HCT116 (cell line): ENCODE measurements at regions not wholly inside any gene's neighbourhood (a gene's known extent, or its start where the extent isn't known, plus 50 kb on each side); places are given as distances from the start of the nearest gene placed in this dataset.

ENCODE experiments used
- ATAC-seq: fragments of 200-7000 bp; cut with Tn5 transposase; 2 replicates; pipeline ENCODE4 v1.9.1; 2020; ENCODE audit warnings: mild to moderate bottlenecking, moderate library complexity
- BruUV-seq: library from RNA; stranded (reverse); fragments of 400-500 nt; replicated peaks from 2 replicates; lab custom pipeline; 2021; lab: Mats Ljungman, UMichigan
- CTCF ChIA-PET: fragments of 300-600 bp; sonication (Branson Sonifier 250); formaldehyde crosslinking; loops from one replicate; lab custom pipeline; 2021; ENCODE audit warnings: antibody characterized with exemption; lab: Charles Lee
- POLR2A ChIA-PET: fragments of 300-600, 350-600 bp; sonication (Branson Sonifier 250); formaldehyde crosslinking; loops from one replicate; lab custom pipeline; 2021; ENCODE audit warnings: antibody characterized with exemption; lab: Charles Lee
- RAD21 ChIA-PET, 2 experiments: fragments of 300-600 bp; sonication (Branson Sonifier 250); formaldehyde crosslinking; loops; one replicate each; lab custom pipeline; 2023; ENCODE audit warnings: low total read pairs in 2 of 2; ENCODE audit not compliant: uncharacterized antibody in 2 of 2, unreplicated experiment in 2 of 2, low non-redundant PET in 1 of 2; lab: Charles Lee
- DNase-seq: peaks from one replicate; pipeline ENCODE4 v3.0.0-alpha.2; 2010; ENCODE audit warnings: low read depth, low spot score
- H2AFZ ChIP-seq: fragments of 200-600 bp; shearing (Covaris generic), sonication (generic); 2 replicates; pipeline ENCODE4 v1.6.1; 2017; ENCODE audit warnings: low read depth, mixed run types, mixed read lengths, antibody characterized with exemption, low read length; ENCODE audit not compliant: poor library complexity, severe bottlenecking
- H3K27ac ChIP-seq: 2 replicates; pipeline ENCODE4 v1.5.1; 2012; ENCODE audit warnings: low read depth, low read length
- H3K27me3 ChIP-seq: fragments of 200-600 bp; sonication (generic); 2 replicates; pipeline ENCODE4 v1.6.1; 2016; ENCODE audit warnings: mixed run types, low read length, mixed read lengths; ENCODE audit not compliant: insufficient read depth
- H3K36me3 ChIP-seq, 2 experiments: fragments of 200-500 bp in 1 of 2; fragments of 200-600 bp in 1 of 2; sonication (Bioruptor generic) in 1 of 2; sonication (generic) in 1 of 2; 2 replicates each; pipeline versions ENCODE4 v1.5.1 to v1.6.1; 2014 to 2016; ENCODE audit warnings: low read length in 2 of 2, inconsistent platforms in 1 of 2, mixed read lengths in 1 of 2, mixed run types in 1 of 2; ENCODE audit not compliant: insufficient read depth in 2 of 2, control insufficient read depth in 1 of 2
- H3K4me1 ChIP-seq, 2 experiments: fragments of 200-600 bp in 1 of 2; sonication (generic) in 1 of 2; 2 replicates each; pipeline versions ENCODE4 v1.5.1 to v1.6.1; 2012 to 2017; ENCODE audit warnings: low read length in 2 of 2, inconsistent platforms in 1 of 2, mild to moderate bottlenecking in 1 of 2, mixed read lengths in 1 of 2, mixed run types in 1 of 2, moderate library complexity in 1 of 2; ENCODE audit not compliant: insufficient read depth in 2 of 2, control insufficient read depth in 1 of 2
- H3K4me2 ChIP-seq: fragments of 200-600 bp; sonication (generic); 2 replicates; pipeline ENCODE4 v1.6.1; 2017; ENCODE audit warnings: mixed run types, low read length, mixed read lengths
- H3K4me3 ChIP-seq, 2 experiments: fragments of 200-600 bp in 1 of 2; sonication (generic) in 1 of 2; replicated peaks in 1 of 2; 2 replicates each; pipeline ENCODE4 v1.5.1; 2011 to 2016; ENCODE audit warnings: low read length in 2 of 2, control low read depth in 1 of 2, low read depth in 1 of 2, mild to moderate bottlenecking in 1 of 2, mixed read lengths in 1 of 2, mixed run types in 1 of 2
- H3K79me2 ChIP-seq: fragments of 200-600 bp; sonication (generic); 2 replicates; pipeline ENCODE4 v1.6.1; 2017; ENCODE audit warnings: mild to moderate bottlenecking, mixed run types, low read length, moderate library complexity, mixed read lengths; ENCODE audit not compliant: insufficient read depth
- H3K9ac ChIP-seq: fragments of 200-600 bp; sonication (generic); 2 replicates; pipeline ENCODE4 v1.6.1; 2016; ENCODE audit warnings: low read length, mixed read lengths
- H3K9me2 ChIP-seq: fragments of 200-600 bp; sonication (generic), shearing (Covaris generic); 2 replicates; pipeline ENCODE4 v1.6.1; 2017; ENCODE audit warnings: mixed run types, mild to moderate bottlenecking, moderate library complexity; ENCODE audit not compliant: insufficient read depth
- H3K9me3 ChIP-seq, 2 experiments: fragments of 200-500 bp in 1 of 2; fragments of 200-600 bp in 1 of 2; sonication (Bioruptor generic) in 1 of 2; sonication (generic) in 1 of 2; 2 replicates each; pipeline ENCODE4 v1.6.1; 2014 to 2017; ENCODE audit warnings: low read length in 2 of 2, mixed read lengths in 2 of 2, inconsistent platforms in 1 of 2, low read depth in 1 of 2, mild to moderate bottlenecking in 1 of 2, mixed run types in 1 of 2, moderate library complexity in 1 of 2; ENCODE audit not compliant: control insufficient read depth in 1 of 2, insufficient read depth in 1 of 2
- H4K20me1 ChIP-seq: fragments of 200-600 bp; sonication (generic), shearing (Covaris generic); 2 replicates; pipeline ENCODE4 v1.6.1; 2017; ENCODE audit warnings: mixed run types, mild to moderate bottlenecking, moderate library complexity; ENCODE audit not compliant: insufficient read depth
- CTCF ChIP-seq, 3 experiments: fragments of 200-600 bp in 1 of 3; sonication (generic) in 1 of 3; IDR thresholded peaks in 2 of 3; conservative IDR thresholded peaks in 1 of 3; 2 replicates each; pipeline ENCODE4 v1.5.1; 2012 to 2017; ENCODE audit warnings: low read depth in 2 of 3, low read length in 2 of 3, antibody characterized with exemption in 1 of 3, borderline replicate concordance in 1 of 3, control low read depth in 1 of 3, mild to moderate bottlenecking in 1 of 3, mixed read lengths in 1 of 3, mixed run types in 1 of 3, moderate library complexity in 1 of 3; ENCODE audit not compliant: insufficient read depth in 1 of 3
- ELF1 ChIP-seq: IDR thresholded peaks from 2 replicates; pipeline ENCODE4 v1.6.1; 2012; ENCODE audit warnings: low read depth, borderline replicate concordance
- EZH2 ChIP-seq: fragments of 200-600 bp; sonication (generic); IDR thresholded peaks from 2 replicates; pipeline ENCODE4 v1.6.1; 2017; ENCODE audit warnings: antibody characterized with exemption, mixed run types
- EZH2phosphoT487 ChIP-seq: fragments of 200-600 bp; IDR thresholded peaks from 2 replicates; pipeline ENCODE4 v1.6.1; 2018; ENCODE audit warnings: antibody characterized with exemption, borderline replicate concordance
- FOSL1 ChIP-seq: IDR thresholded peaks from 2 replicates; pipeline ENCODE4 v1.6.1; 2012; ENCODE audit warnings: low read depth
- JUND ChIP-seq: IDR thresholded peaks from 2 replicates; pipeline ENCODE4 v1.6.1; 2012
- SRF ChIP-seq: IDR thresholded peaks from 2 replicates; pipeline ENCODE4 v1.6.1; 2012; ENCODE audit warnings: low read depth
- YY1 ChIP-seq: IDR thresholded peaks from 2 replicates; pipeline ENCODE4 v1.6.1; 2011; ENCODE audit warnings: low read length, low read depth, moderate library complexity, mild to moderate bottlenecking; ENCODE audit not compliant: insufficient replicate concordance; ENCODE audit errors: extremely low read depth
- ZBTB33 ChIP-seq: IDR thresholded peaks from 2 replicates; pipeline ENCODE4 v1.6.1; 2011; ENCODE audit warnings: mild to moderate bottlenecking, low read length, moderate library complexity; ENCODE audit not compliant: insufficient replicate concordance; ENCODE audit errors: extremely low read depth
- ZNF274 ChIP-seq: fragments of 200-500 bp; sonication (Bioruptor generic); IDR thresholded peaks from 2 replicates; pipeline ENCODE4 v1.6.1; 2014; ENCODE audit warnings: mild to moderate bottlenecking, low read depth, low read length, inconsistent platforms
- intact Hi-C: fragments of 100-400 bp; cut with micrococcal nuclease; formaldehyde crosslinking; loops from 2 replicates; pipeline ENCODE4 v1.10.0; 2022

GRCh38 chr2:70029814-70030409, 57.4 kb upstream of the PCBP1 start:
- ATAC-seq = no peak
- intact Hi-C loops = no loop called here
- no peaks in the 10 kb centered on the region for H4K20me1 ChIP-seq
- no peaks in the 10 kb centered on the region for H3K27me3 ChIP-seq
- no peak overlapping the region for H3K4me2 ChIP-seq
- CTCF ChIA-PET = interaction anchor here (1.1 kb wide), 1 partner anchor 305 kb away, joined by 3 read pairs; no protein-coding TSS in a partner anchor
- RAD21 ChIA-PET = no interaction called here
- H3K36me3 ChIP-seq = no peaks in the 10 kb centered on the region
- no peaks in the 10 kb centered on the region for H3K9me3 ChIP-seq
- no TSS peak for BruUV-seq
- H3K4me3 ChIP-seq = no peak overlapping the region
- no peak for DNase-seq
- H3K9ac ChIP-seq = no peak overlapping the region
- H3K9me2 ChIP-seq = no peaks in the 10 kb centered on the region
- H3K27ac ChIP-seq = no peak overlapping the region
- no peaks in the 10 kb centered on the region for H3K79me2 ChIP-seq
- 0 out of 4 replicates have a peak, but pooled peaks cover 0 to 3% of the 10 kb centered on the region in 2 experiments for H3K4me1 ChIP-seq
- H2AFZ ChIP-seq = no peak overlapping the region
- POLR2A ChIA-PET = no interaction called here
- TF ChIP-seq SRF (no peak), CTCF (IDR thresholded peaks at IDR 0.05 in 2 of 3, conservative IDR thresholded peaks at IDR 0.05 in 1 of 3; ENCODE audit: borderline replicate concordance in 1 of 3, insufficient read depth in 1 of 3, low read depth in 2 of 3, low read length in 2 of 3) (no peak), ELF1 (no peak), ZNF274 (no peak), YY1 (no peak), FOSL1 (no peak), EZH2 (no peak), EZH2phosphoT487 (no peak), JUND (no peak), ZBTB33 (no peak)
